D341Med (cell line): ENCODE measurements at regions not wholly inside any gene's neighbourhood (a gene's known extent, or its start where the extent isn't known, plus 50 kb on each side); places are given as distances from the start of the nearest gene placed in this dataset.
"Not testable (repeated sequence)": the region's sequence is repeated elsewhere in the genome, so short reads cannot be mapped to it uniquely, and the experiment has no call there.

Experiments used
- DNase-seq: peaks from one replicate; pipeline ENCODE4 v3.0.0; 2012; ENCODE audit warnings: low spot score

- DNase-seq = no peak
Measured at GRCh38 chr7:118802726-118803125, 578.2 kb downstream of the ANKRD7 start.

GRCh38 chr7:118826246-118826645 lies 601.7 kb downstream of the ANKRD7 start:
- DNase-seq = no peak

GRCh38 chr7:118836933-118837332 lies 612.4 kb downstream of the ANKRD7 start:
- no peak for DNase-seq

GRCh38 chr7:118839515-118839914 lies 615.0 kb downstream of the ANKRD7 start:
- DNase-seq = no peak

GRCh38 chr7:118843456-118843855 lies 619.0 kb downstream of the ANKRD7 start:
- no peak for DNase-seq

- no peak for DNase-seq
Measured at GRCh38 chr7:118844748-118845147, 620.2 kb downstream of the ANKRD7 start.

GRCh38 chr7:118845791-118846190 lies 621.3 kb downstream of the ANKRD7 start:
- DNase-seq = no peak

GRCh38 chr7:118846977-118847376 lies 622.5 kb downstream of the ANKRD7 start:
- DNase-seq = no peak

- no peak for DNase-seq
Measured at GRCh38 chr7:118855290-118855689, 630.8 kb downstream of the ANKRD7 start.

GRCh38 chr7:118858651-118859149 lies 634.2 kb downstream of the ANKRD7 start:
- no peak for DNase-seq

- DNase-seq = no peak
Measured at GRCh38 chr7:118861581-118861980, 637.1 kb downstream of the ANKRD7 start.

GRCh38 chr7:118862740-118863139 lies 638.2 kb downstream of the ANKRD7 start:
- no peak for DNase-seq

- DNase-seq = no peak
Measured at GRCh38 chr7:118863966-118864365, 639.5 kb downstream of the ANKRD7 start.

GRCh38 chr7:118867860-118868259 lies 643.4 kb downstream of the ANKRD7 start:
- DNase-seq = no peak

- DNase-seq = not testable (repeated sequence)
Measured at GRCh38 chr7:118869141-118869540, 644.6 kb downstream of the ANKRD7 start.

GRCh38 chr7:118870187-118870586 lies 645.7 kb downstream of the ANKRD7 start:
- DNase-seq = no peak

GRCh38 chr7:118872568-118872967 lies 648.1 kb downstream of the ANKRD7 start:
- no peak for DNase-seq

GRCh38 chr7:118877187-118877586 lies 652.7 kb downstream of the ANKRD7 start:
- no peak for DNase-seq

- no peak for DNase-seq
Measured at GRCh38 chr7:118878336-118878735, 653.8 kb downstream of the ANKRD7 start.

- DNase-seq = no peak
Measured at GRCh38 chr7:118898284-118898683, 673.8 kb downstream of the ANKRD7 start.

- DNase-seq = no peak
Measured at GRCh38 chr7:118902600-118902999, 678.1 kb downstream of the ANKRD7 start.

GRCh38 chr7:118907911-118908527 lies 683.5 kb downstream of the ANKRD7 start:
- no peak for DNase-seq

GRCh38 chr7:118916120-118916519 lies 691.6 kb downstream of the ANKRD7 start:
- DNase-seq = not testable (repeated sequence)

- DNase-seq = peak; percentile 20
Measured at GRCh38 chr7:118918556-118918955, 694.1 kb downstream of the ANKRD7 start.
